GM12878 (cell line): ENCODE measurements at regions not wholly inside any gene's neighbourhood (a gene's known extent, or its start where the extent isn't known, plus 50 kb on each side); places are given as distances from the start of the nearest gene placed in this dataset.
A peak's percentile ranks its signal among the peaks of the same experiment; 100 is the strongest.

Source experiments
- ATAC-seq: fragments of 200-7000 bp; cut with Tn5 transposase; 3 replicates; pipeline ENCODE4 v1.9.1; 2020; ENCODE audit warnings: mild to moderate bottlenecking, moderate library complexity
- BruUV-seq: library from RNA; stranded (reverse); fragments of 400-500 nt; replicated peaks from 2 replicates; lab custom pipeline; 2021; lab: Mats Ljungman, UMichigan
- CTCF ChIA-PET: fragments of 300-600 bp; sonication (Branson Sonifier 250); formaldehyde crosslinking; extraction: SDS; loops from one replicate; lab custom pipeline; 2021; ENCODE audit warnings: inconsistent platforms; lab: Yijun Ruan, JAX
- POLR2A ChIA-PET: fragments of 350-600 bp; formaldehyde crosslinking; extraction: SDS; loops from one replicate; lab custom pipeline; 2021; ENCODE audit warnings: inconsistent platforms; lab: Charles Lee
- RAD21 ChIA-PET: fragments of 300-600 bp; sonication (Branson Sonifier 250); formaldehyde crosslinking; loops from one replicate; lab custom pipeline; 2023; ENCODE audit warnings: antibody characterized with exemption; ENCODE audit not compliant: unreplicated experiment; lab: Charles Lee
- SMC1A ChIA-PET: fragments of 300-600 bp; sonication (Branson Sonifier 250); formaldehyde crosslinking; loops from one replicate; lab custom pipeline; 2023; ENCODE audit not compliant: unreplicated experiment, uncharacterized antibody; lab: Charles Lee
- DNase-seq: peaks from one replicate; pipeline ENCODE4 v3.0.0-alpha.2; 2011; ENCODE audit warnings: low read depth, low spot score
- FAIRE-seq: peaks from 3 replicates; lab custom pipeline; 2011; peaks lifted over from hg19 to GRCh38; lab: Jason Lieb, UNC
- H2AFZ ChIP-seq: 2 replicates; pipeline ENCODE4 v1.6.0; 2011; ENCODE audit warnings: low read depth, low read length, control low read depth; ENCODE audit not compliant: control insufficient read depth
- H3K27ac ChIP-seq: 2 replicates; pipeline ENCODE4 v1.5.1; 2011; ENCODE audit warnings: control low read depth; ENCODE audit not compliant: control insufficient read depth, insufficient read depth
- H3K27me3 ChIP-seq, 2 experiments: replicated peaks in 1 of 2; 2 replicates each; pipeline versions ENCODE4 v1.6.0 to v1.6.1; 2011; ENCODE audit warnings: low read length in 1 of 2; ENCODE audit not compliant: control insufficient read depth in 2 of 2, insufficient read depth in 2 of 2
- H3K36me3 ChIP-seq, 2 experiments: 2 replicates each; pipeline ENCODE4 v1.5.1; 2011; ENCODE audit warnings: low read length in 1 of 2; ENCODE audit not compliant: control insufficient read depth in 2 of 2, insufficient read depth in 2 of 2
- H3K4me1 ChIP-seq: 2 replicates; pipeline ENCODE4 v1.6.1; 2011; ENCODE audit warnings: mild to moderate bottlenecking, low read length, moderate library complexity, mixed read lengths; ENCODE audit not compliant: control insufficient read depth, insufficient read depth
- H3K4me2 ChIP-seq: 2 replicates; pipeline ENCODE4 v1.6.0; 2011; ENCODE audit warnings: control low read depth; ENCODE audit not compliant: control insufficient read depth, insufficient read depth
- H3K4me3 ChIP-seq: fragments of 200-600 bp; sonication (generic); 2 replicates; pipeline ENCODE4 v1.5.1; 2016
- H3K79me2 ChIP-seq: 2 replicates; pipeline ENCODE4 v1.6.0; 2011; ENCODE audit warnings: low read length; ENCODE audit not compliant: control insufficient read depth, insufficient read depth
- H3K9ac ChIP-seq: 2 replicates; pipeline ENCODE4 v1.8.0; 2011; ENCODE audit warnings: low read length, control low read depth, mixed read lengths; ENCODE audit not compliant: control insufficient read depth, insufficient read depth
- H3K9me3 ChIP-seq: replicated peaks from 3 replicates; pipeline ENCODE4 v1.5.1; 2011; ENCODE audit warnings: mild to moderate bottlenecking, low read length; ENCODE audit not compliant: control insufficient read depth, insufficient read depth
- H4K20me1 ChIP-seq: 2 replicates; pipeline ENCODE4 v1.6.0; 2011; ENCODE audit not compliant: control insufficient read depth, insufficient read depth
- BHLHE40 ChIP-seq, 2 experiments: fragments of 450-650 bp in 1 of 2; IDR thresholded peaks; 2 replicates each; pipeline ENCODE4 v1.6.1; 2011 to 2017; ENCODE audit warnings: low read depth in 2 of 2, borderline replicate concordance in 1 of 2, improper control_type of control experiment in 1 of 2, low read length in 1 of 2, mild to moderate bottlenecking in 1 of 2
- BRCA1 ChIP-seq: IDR thresholded peaks from 2 replicates; pipeline ENCODE4 v1.6.1; 2011; ENCODE audit warnings: low read depth, low read length, improper control_type of control experiment
- MLLT1 ChIP-seq: fragments of 450-650 bp; IDR thresholded peaks from 2 replicates; pipeline ENCODE4 v1.6.1; 2016; ENCODE audit warnings: mild to moderate bottlenecking
- NBN ChIP-seq: fragments of 450-650 bp; IDR thresholded peaks from 2 replicates; pipeline ENCODE4 v1.6.1; 2016
- RAD21 ChIP-seq: IDR thresholded peaks from 2 replicates; pipeline ENCODE4 v1.6.1; 2011; ENCODE audit warnings: mild to moderate bottlenecking, low read depth, low read length, moderate library complexity; ENCODE audit not compliant: insufficient read depth
- SKIL ChIP-seq: fragments of 450-650 bp; IDR thresholded peaks from 2 replicates; pipeline ENCODE4 v1.6.1; 2017; ENCODE audit warnings: mild to moderate bottlenecking, low read depth, inconsistent platforms; ENCODE audit not compliant: poor library complexity, severe bottlenecking
- ZNF592 ChIP-seq: fragments of 450-650 bp; IDR thresholded peaks from 2 replicates; pipeline ENCODE4 v1.6.1; 2017; ENCODE audit warnings: mild to moderate bottlenecking, moderate library complexity
- WGBS: methylation state at CpG from one replicate; pipeline ENCODE4 v1.1.6; 2016; ENCODE audit warnings: low lambda C conversion rate; ENCODE audit not compliant: insufficient replicate concordance, insufficient coverage; ENCODE audit errors: missing lambda C conversion rate; 5-methylcytosine and 5-hydroxymethylcytosine counted together
- in situ Hi-C: fragments of 300-500 bp; cut with MboI; formaldehyde crosslinking; loops from 9 replicates; pipeline ENCODE4 v1.14.3; 2018; ENCODE audit warnings: mixed read lengths
- intact Hi-C: fragments of 100-400 bp; cut with micrococcal nuclease; formaldehyde crosslinking; loops from one replicate; pipeline ENCODE4 v1.14.2; 2022; ENCODE audit not compliant: unreplicated experiment
- TF ChIP-seq, protein P1 (sequence below): IDR thresholded peaks from 2 replicates; pipeline ENCODE4 v1.6.1; 2011; ENCODE audit warnings: mild to moderate bottlenecking, low read depth, low read length, moderate library complexity; ENCODE audit not compliant: insufficient replicate concordance
- TF ChIP-seq, protein P2 (sequence below), 3 experiments: IDR thresholded peaks in 2 of 3; conservative IDR thresholded peaks in 1 of 3; 2 replicates each; pipeline ENCODE4 v1.5.1; 2011; ENCODE audit warnings: low read depth in 3 of 3, low read length in 3 of 3, mild to moderate bottlenecking in 3 of 3, control low read depth in 2 of 3, moderate library complexity in 2 of 3, inconsistent platforms in 1 of 3, mixed read lengths in 1 of 3; ENCODE audit not compliant: control insufficient read depth in 2 of 3, insufficient read depth in 1 of 3; ENCODE audit errors: extremely low read depth in 1 of 3

DNA sequence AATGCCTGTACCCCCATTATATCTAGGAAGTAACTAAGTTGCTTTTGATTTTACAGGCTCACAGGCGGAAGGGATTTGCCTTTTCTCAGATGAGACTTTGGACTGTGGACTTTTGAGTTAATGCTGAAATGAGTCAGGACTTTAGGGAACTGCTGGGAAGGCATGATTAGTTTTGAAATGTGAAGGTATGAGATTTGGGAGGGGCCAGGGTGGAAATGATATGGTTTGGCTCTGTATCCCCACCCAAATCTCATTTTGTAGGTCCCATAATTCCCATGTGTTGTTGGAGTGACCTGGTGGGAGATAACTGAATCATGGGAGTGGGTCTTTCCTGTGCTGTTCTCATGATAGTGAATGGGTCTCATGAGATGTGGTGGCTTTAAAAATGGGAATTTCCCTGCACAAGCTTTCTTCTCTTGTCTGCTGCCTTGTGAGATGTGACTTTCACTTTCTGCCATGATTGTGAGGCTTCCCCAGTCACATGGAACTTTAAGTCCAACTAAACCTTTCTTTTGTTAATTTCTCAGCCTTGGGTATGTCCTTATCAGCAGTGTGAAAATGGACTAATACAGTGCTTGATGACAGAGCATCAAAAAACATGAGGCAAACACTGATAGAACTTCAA is 1119.5 kb downstream of the PLA2G4A start:
- intact Hi-C loops: loop anchor here (5.0 kb wide), 1 partner anchor 39 kb away; no protein-coding TSS in a partner anchor
- in situ Hi-C loops: no loop called here
- no peaks in the 10 kb centered on the region for H4K20me1 ChIP-seq
- WGBS: 67% methylated on average over 1 of the region's 1 CpG
- H3K4me3 ChIP-seq: no peak overlapping the region
- POLR2A ChIA-PET: no interaction called here
- no peaks in the 10 kb centered on the region for H3K36me3 ChIP-seq
- ATAC-seq (peak; percentile 65), FAIRE-seq (no peak), DNase-seq (peak; percentile 32)
- RAD21 ChIA-PET: interaction anchor here (2.5 kb wide), 1 partner anchor 19 kb away, joined by 7 read pairs; no protein-coding TSS in a partner anchor
- no peaks in the 10 kb centered on the region for H3K4me1 ChIP-seq
- no TSS peak for BruUV-seq
- H2AFZ ChIP-seq: peak overlapping the region; percentile 55
- no peak overlapping the region for H3K4me2 ChIP-seq
- H3K9me3 ChIP-seq: no peaks in the 10 kb centered on the region; the same call in 1 of the 3 replicates
- no peak overlapping the region for H3K9ac ChIP-seq
- CTCF ChIA-PET: interaction anchor here (1.0 kb wide), 1 partner anchor 81 kb away, joined by 3 read pairs; no protein-coding TSS in a partner anchor
- no peaks in the 10 kb centered on the region for H3K27me3 ChIP-seq
- H3K27ac ChIP-seq: no peak overlapping the region
- no peaks in the 10 kb centered on the region for H3K79me2 ChIP-seq
- SMC1A ChIA-PET: interaction anchor here (1.6 to 2.0 kb wide), 3 partner anchors 15 to 21 kb away, joined by 3 to 5 read pairs (median 4); no protein-coding TSS in a partner anchor
- peak; percentile 42 for TF ChIP-seq SKIL
- no peak for TF ChIP-seq RAD21
- TF ChIP-seq BHLHE40 (IDR thresholded peaks at IDR 0.05; ENCODE audit: borderline replicate concordance in 1 of 2, low read depth in 2 of 2, low read length in 1 of 2): peak in 1 of 2 experiments; percentile 59; a peak in 1 of 4 replicates
- TF ChIP-seq BRCA1: no peak
- 0 out of 2 replicates have a peak, but pooled peaks have one; percentile 53 for TF ChIP-seq NBN
- TF ChIP-seq, protein P1, sequence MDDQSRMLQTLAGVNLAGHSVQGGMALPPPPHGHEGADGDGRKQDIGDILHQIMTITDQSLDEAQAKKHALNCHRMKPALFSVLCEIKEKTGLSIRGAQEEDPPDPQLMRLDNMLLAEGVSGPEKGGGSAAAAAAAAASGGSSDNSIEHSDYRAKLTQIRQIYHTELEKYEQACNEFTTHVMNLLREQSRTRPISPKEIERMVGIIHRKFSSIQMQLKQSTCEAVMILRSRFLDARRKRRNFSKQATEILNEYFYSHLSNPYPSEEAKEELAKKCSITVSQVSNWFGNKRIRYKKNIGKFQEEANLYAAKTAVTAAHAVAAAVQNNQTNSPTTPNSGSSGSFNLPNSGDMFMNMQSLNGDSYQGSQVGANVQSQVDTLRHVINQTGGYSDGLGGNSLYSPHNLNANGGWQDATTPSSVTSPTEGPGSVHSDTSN: no peak
- TF ChIP-seq, protein P2, sequence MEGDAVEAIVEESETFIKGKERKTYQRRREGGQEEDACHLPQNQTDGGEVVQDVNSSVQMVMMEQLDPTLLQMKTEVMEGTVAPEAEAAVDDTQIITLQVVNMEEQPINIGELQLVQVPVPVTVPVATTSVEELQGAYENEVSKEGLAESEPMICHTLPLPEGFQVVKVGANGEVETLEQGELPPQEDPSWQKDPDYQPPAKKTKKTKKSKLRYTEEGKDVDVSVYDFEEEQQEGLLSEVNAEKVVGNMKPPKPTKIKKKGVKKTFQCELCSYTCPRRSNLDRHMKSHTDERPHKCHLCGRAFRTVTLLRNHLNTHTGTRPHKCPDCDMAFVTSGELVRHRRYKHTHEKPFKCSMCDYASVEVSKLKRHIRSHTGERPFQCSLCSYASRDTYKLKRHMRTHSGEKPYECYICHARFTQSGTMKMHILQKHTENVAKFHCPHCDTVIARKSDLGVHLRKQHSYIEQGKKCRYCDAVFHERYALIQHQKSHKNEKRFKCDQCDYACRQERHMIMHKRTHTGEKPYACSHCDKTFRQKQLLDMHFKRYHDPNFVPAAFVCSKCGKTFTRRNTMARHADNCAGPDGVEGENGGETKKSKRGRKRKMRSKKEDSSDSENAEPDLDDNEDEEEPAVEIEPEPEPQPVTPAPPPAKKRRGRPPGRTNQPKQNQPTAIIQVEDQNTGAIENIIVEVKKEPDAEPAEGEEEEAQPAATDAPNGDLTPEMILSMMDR (IDR thresholded peaks at IDR 0.05 in 2 of 3, conservative IDR thresholded peaks at IDR 0.05 in 1 of 3; ENCODE audit: control insufficient read depth in 2 of 3, extremely low read depth in 1 of 3, insufficient read depth in 1 of 3, low read depth in 3 of 3, low read length in 3 of 3): no peak
- 0 out of 2 replicates have a peak, but pooled peaks have one; percentile 24 for TF ChIP-seq MLLT1
- 0 out of 2 replicates have a peak, but pooled peaks have one; percentile 13 for TF ChIP-seq ZNF592
